Coronary artery (tissue), 2 donors: ENCODE measurements at regions not wholly inside any gene's neighbourhood (a gene's known extent, or its start where the extent isn't known, plus 50 kb on each side); places are given as distances from the start of the nearest gene placed in this dataset.
A peak's percentile ranks its signal among the peaks of the same experiment; 100 is the strongest.

ENCODE experiments used
- DNase-seq: peaks from one replicate; pipeline ENCODE4 v3.0.0-alpha.2; 2017; ENCODE audit warnings: low spot score
- H3K27ac ChIP-seq, 2 donors: fragments of 200-600 bp; sonication (generic); one replicate each; pipeline ENCODE4 v1.5.1; 2016 to 2019
- H3K4me3 ChIP-seq: fragments of 200-600 bp; sonication (generic); 2 replicates; pipeline ENCODE4 v1.5.1; 2016; ENCODE audit warnings: mild to moderate bottlenecking, moderate library complexity
- TF ChIP-seq, protein P1 (sequence below): fragments of 200-600 bp; sonication (generic); IDR thresholded peaks from one replicate; pipeline ENCODE4 v1.5.1; 2019; ENCODE audit warnings: antibody characterized with exemption

GRCh38 chr20:11676630-11677287 is 240.9 kb upstream of the BTBD3 start:
- no peak overlapping the region for H3K4me3 ChIP-seq
- TF ChIP-seq, protein P1, sequence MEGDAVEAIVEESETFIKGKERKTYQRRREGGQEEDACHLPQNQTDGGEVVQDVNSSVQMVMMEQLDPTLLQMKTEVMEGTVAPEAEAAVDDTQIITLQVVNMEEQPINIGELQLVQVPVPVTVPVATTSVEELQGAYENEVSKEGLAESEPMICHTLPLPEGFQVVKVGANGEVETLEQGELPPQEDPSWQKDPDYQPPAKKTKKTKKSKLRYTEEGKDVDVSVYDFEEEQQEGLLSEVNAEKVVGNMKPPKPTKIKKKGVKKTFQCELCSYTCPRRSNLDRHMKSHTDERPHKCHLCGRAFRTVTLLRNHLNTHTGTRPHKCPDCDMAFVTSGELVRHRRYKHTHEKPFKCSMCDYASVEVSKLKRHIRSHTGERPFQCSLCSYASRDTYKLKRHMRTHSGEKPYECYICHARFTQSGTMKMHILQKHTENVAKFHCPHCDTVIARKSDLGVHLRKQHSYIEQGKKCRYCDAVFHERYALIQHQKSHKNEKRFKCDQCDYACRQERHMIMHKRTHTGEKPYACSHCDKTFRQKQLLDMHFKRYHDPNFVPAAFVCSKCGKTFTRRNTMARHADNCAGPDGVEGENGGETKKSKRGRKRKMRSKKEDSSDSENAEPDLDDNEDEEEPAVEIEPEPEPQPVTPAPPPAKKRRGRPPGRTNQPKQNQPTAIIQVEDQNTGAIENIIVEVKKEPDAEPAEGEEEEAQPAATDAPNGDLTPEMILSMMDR: peak; percentile 43
- DNase-seq: no peak
- H3K27ac ChIP-seq: no peak overlapping the region

DNA sequence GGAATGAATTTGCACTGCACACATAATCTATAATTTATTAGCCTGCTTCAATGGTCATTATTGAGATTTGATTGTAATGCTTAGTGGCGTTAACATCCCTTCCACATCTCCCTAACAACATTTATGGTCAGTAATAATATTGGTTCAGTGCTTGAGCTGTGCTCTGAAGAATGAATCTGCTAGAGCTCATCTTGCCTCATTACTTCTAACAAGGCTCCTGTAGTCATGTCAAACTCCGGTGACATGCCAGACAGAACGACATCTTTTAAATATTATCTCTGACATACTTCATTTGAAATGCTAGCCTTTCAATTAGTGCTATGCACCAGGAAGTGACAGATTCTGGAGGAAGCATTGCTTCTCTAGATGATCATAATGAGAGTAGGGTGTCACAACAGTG is 240.3 kb upstream of the BTBD3 start:
- H3K4me3 ChIP-seq: no peak overlapping the region

GRCh38 chr20:11677836-11678235 is 239.9 kb upstream of the BTBD3 start:
- no peak overlapping the region for H3K4me3 ChIP-seq
- no peak overlapping the region for H3K27ac ChIP-seq
- TF ChIP-seq, protein P1: no peak
- no peak for DNase-seq

More for the DNA sequence above, 240.3 kb upstream of the BTBD3 start:
- DNase-seq: no peak
- TF ChIP-seq, protein P1: no peak
- H3K27ac ChIP-seq: no peak overlapping the region

- no peak for DNase-seq
- TF ChIP-seq, protein P1: no peak
- Histone ChIP-seq H3K27ac (no peak overlapping the region), H3K4me3 (no peak overlapping the region)
Observed at GRCh38 chr20:11682285-11682684, 235.4 kb upstream of the BTBD3 start.

- TF ChIP-seq, protein P1: no peak
- no peak for DNase-seq
- Histone ChIP-seq H3K4me3 (peak overlapping the region; percentile 67), H3K27ac (no peak overlapping the region)
Observed at GRCh38 chr20:11686195-11686594, 231.5 kb upstream of the BTBD3 start.

GRCh38 chr20:11686820-11687543 is 230.7 kb upstream of the BTBD3 start:
- no peak overlapping the region for H3K27ac ChIP-seq
- no peak for DNase-seq

More at GRCh38 chr20:11686820-11687543, 230.7 kb upstream of the BTBD3 start:
- TF ChIP-seq, protein P1: no peak
- peak overlapping the region; percentile 67 for H3K4me3 ChIP-seq
